Sigmoid colon (tissue), 3 donors: ENCODE measurements at regions not wholly inside any gene's neighbourhood (a gene's known extent, or its start where the extent isn't known, plus 50 kb on each side); places are given as distances from the start of the nearest gene placed in this dataset.

Experiments used
- CTCF ChIP-seq, 4 experiments: fragments of 450-650 bp in 3 of 4; fragments of 200-600 bp in 1 of 4; IDR thresholded peaks; one replicate each; pipeline ENCODE4 v1.5.1; 2016 to 2019; ENCODE audit warnings: antibody characterized with exemption in 4 of 4, mild to moderate bottlenecking in 3 of 4, moderate library complexity in 2 of 4
- POLR2A ChIP-seq, 2 donors: fragments of 450-650 bp; IDR thresholded peaks; one replicate each; pipeline ENCODE4 v1.6.1; 2016; ENCODE audit warnings: antibody characterized with exemption in 2 of 2, mild to moderate bottlenecking in 2 of 2, moderate library complexity in 2 of 2

DNA sequence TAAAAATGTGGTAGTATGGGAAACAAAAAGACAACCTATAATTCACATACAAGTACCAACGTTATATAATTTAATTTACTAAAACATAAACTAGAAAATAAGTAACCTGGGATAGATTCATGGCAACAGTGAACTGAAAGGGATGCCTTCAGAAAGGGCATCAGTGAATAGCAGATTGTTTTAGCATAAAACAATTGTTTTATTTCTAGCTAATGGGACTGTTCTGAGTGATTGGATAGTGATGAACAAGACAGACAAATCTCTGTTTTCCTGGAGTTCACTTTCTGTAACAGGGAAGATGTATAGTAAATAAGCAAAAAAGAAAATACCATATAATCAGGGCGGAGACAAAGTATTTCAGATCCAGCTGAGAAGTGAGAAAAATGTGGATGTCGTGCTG is 379.1 kb upstream of the SPOCK3 start:
- no peak for TF ChIP-seq CTCF (IDR thresholded peaks at IDR 0.05)
- TF ChIP-seq POLR2A (IDR thresholded peaks at IDR 0.05): no peak
